H1 (cell line): ENCODE measurements at regions not wholly inside any gene's neighbourhood (a gene's known extent, or its start where the extent isn't known, plus 50 kb on each side); places are given as distances from the start of the nearest gene placed in this dataset.

ENCODE experiments used
- CTCF ChIA-PET: fragments of 300-600 bp; sonication (Branson Sonifier 250); formaldehyde crosslinking; loops from one replicate; lab custom pipeline; 2021; ENCODE audit not compliant: partially characterized antibody; lab: Charles Lee
- POLR2A ChIA-PET: fragments of 300-600 bp; sonication (Branson Sonifier 250); formaldehyde crosslinking; loops from one replicate; lab custom pipeline; 2021; ENCODE audit warnings: inconsistent platforms; ENCODE audit not compliant: partially characterized antibody; lab: Charles Lee
- DNase-seq, 2 experiments: peaks; one replicate each; pipeline versions ENCODE4 v3.0.0 to v3.0.0-alpha.2; 2010 to 2022; ENCODE audit warnings: low spot score in 2 of 2, low read depth in 1 of 2, mixed read lengths in 1 of 2
- FAIRE-seq: peaks from 2 replicates; lab custom pipeline; 2011; peaks lifted over from hg19 to GRCh38; lab: Jason Lieb, UNC
- H2AFZ ChIP-seq: 2 replicates; pipeline ENCODE4 v1.8.1; 2012; ENCODE audit warnings: low read length, inconsistent platforms
- H2AK5ac ChIP-seq: 2 replicates; pipeline ENCODE4 v1.6.1; 2013; ENCODE audit warnings: low read depth, low read length
- H2BK120ac ChIP-seq: replicated peaks from 2 replicates; pipeline ENCODE3; 2013; ENCODE audit warnings: low read depth, low read length, inconsistent platforms
- H2BK12ac ChIP-seq: 2 replicates; pipeline ENCODE4 v1.6.1; 2013; ENCODE audit warnings: low read depth, low read length
- H2BK15ac ChIP-seq: 2 replicates; pipeline ENCODE4 v1.6.1; 2013; ENCODE audit warnings: low read length
- H2BK20ac ChIP-seq: 2 replicates; pipeline ENCODE4 v1.6.1; 2013; ENCODE audit warnings: low read length
- H2BK5ac ChIP-seq: 2 replicates; pipeline ENCODE4 v1.6.1; 2013; ENCODE audit warnings: low read depth, low read length
- H3K14ac ChIP-seq: 2 replicates; pipeline ENCODE4 v1.6.1; 2013; ENCODE audit warnings: inconsistent platforms; ENCODE audit not compliant: insufficient read length
- H3K18ac ChIP-seq: 2 replicates; pipeline ENCODE4 v1.6.1; 2013; ENCODE audit warnings: low read length; ENCODE audit errors: extremely low read depth
- H3K23ac ChIP-seq: 2 replicates; pipeline ENCODE4 v1.6.1; 2013; ENCODE audit warnings: inconsistent platforms; ENCODE audit not compliant: insufficient read length
- H3K23me2 ChIP-seq: 2 replicates; pipeline ENCODE4 v1.6.1; 2013; ENCODE audit warnings: low read depth, low read length
- H3K27ac ChIP-seq: 2 replicates; pipeline ENCODE4 v1.6.1; 2011; ENCODE audit warnings: low read depth, low read length, inconsistent platforms
- H3K27me3 ChIP-seq, 4 experiments: replicated peaks in 1 of 4; 1 replicate in 1 of 4; 2 replicates in 3 of 4; pipeline versions ENCODE4 v1.6.1 to v1.8.1; 2011 to 2013; ENCODE audit warnings: low read length in 3 of 4, mild to moderate bottlenecking in 3 of 4, inconsistent platforms in 2 of 4, mixed read lengths in 2 of 4, moderate library complexity in 1 of 4; ENCODE audit not compliant: control insufficient read depth in 3 of 4, insufficient read depth in 3 of 4; ENCODE audit errors: extremely low read depth in 1 of 4
- H3K36me3 ChIP-seq, 4 experiments: 2 replicates each; pipeline versions ENCODE4 v1.6.1 to v1.8.1; 2011 to 2013; ENCODE audit warnings: mild to moderate bottlenecking in 4 of 4, low read length in 3 of 4, moderate library complexity in 2 of 4, control low read depth in 1 of 4, inconsistent platforms in 1 of 4; ENCODE audit not compliant: insufficient read depth in 4 of 4, control insufficient read depth in 2 of 4
- H3K4ac ChIP-seq: replicated peaks from 2 replicates; pipeline ENCODE3; 2013; ENCODE audit warnings: low read length, low read depth, mixed read lengths, inconsistent platforms; ENCODE audit not compliant: insufficient read length
- H3K4me1 ChIP-seq, 4 experiments: replicated peaks in 1 of 4; 1 replicate in 1 of 4; 2 replicates in 3 of 4; pipeline versions ENCODE4 v1.6.1 to v1.8.1; 2011 to 2013; ENCODE audit warnings: low read length in 3 of 4, inconsistent platforms in 2 of 4, mixed read lengths in 1 of 4; ENCODE audit not compliant: insufficient read depth in 4 of 4, control insufficient read depth in 3 of 4
- H3K4me2 ChIP-seq, 2 experiments: 2 replicates each; pipeline versions ENCODE4 v1.6.1 to v1.8.1; 2011 to 2013; ENCODE audit warnings: low read depth in 2 of 2, low read length in 2 of 2, control low read depth in 1 of 2, inconsistent platforms in 1 of 2, mild to moderate bottlenecking in 1 of 2; ENCODE audit not compliant: insufficient read depth in 1 of 2
- H3K4me3 ChIP-seq, 4 experiments: fragments of 200-600, 300-600 bp in 1 of 4; sonication (generic), shearing (Covaris generic), sonication (Bioruptor Twin) in 1 of 4; 2 replicates each; pipeline versions ENCODE4 v1.5.1 to v1.8.1; 2011 to 2016; ENCODE audit warnings: low read length in 4 of 4, low read depth in 3 of 4, control low read depth in 2 of 4, inconsistent platforms in 2 of 4, mild to moderate bottlenecking in 2 of 4, mixed read lengths in 1 of 4, moderate library complexity in 1 of 4; ENCODE audit not compliant: insufficient read depth in 2 of 4; ENCODE audit errors: extremely low read depth in 1 of 4
- H3K56ac ChIP-seq: replicated peaks from 2 replicates; pipeline ENCODE3; 2013; ENCODE audit warnings: low read depth, mild to moderate bottlenecking, mixed read lengths, low read length, inconsistent platforms; ENCODE audit not compliant: insufficient read length
- H3K79me1 ChIP-seq: 2 replicates; pipeline ENCODE4 v1.6.1; 2013; ENCODE audit warnings: low read depth, low read length, control low read depth
- H3K79me2 ChIP-seq, 2 experiments: 2 replicates each; pipeline versions ENCODE4 v1.6.1 to v1.8.1; 2012 to 2013; ENCODE audit warnings: low read length in 2 of 2, mild to moderate bottlenecking in 2 of 2, inconsistent platforms in 1 of 2; ENCODE audit not compliant: insufficient read depth in 2 of 2, control insufficient read depth in 1 of 2
- H3K9ac ChIP-seq, 4 experiments: replicated peaks in 1 of 4; 1 replicate in 1 of 4; 2 replicates in 3 of 4; pipeline versions ENCODE4 v1.6.1 to v1.8.1; 2011 to 2013; ENCODE audit warnings: low read depth in 3 of 4, low read length in 3 of 4, control low read depth in 2 of 4, mild to moderate bottlenecking in 2 of 4, moderate library complexity in 2 of 4, inconsistent platforms in 1 of 4; ENCODE audit errors: extremely low read depth in 1 of 4
- H3K9me3 ChIP-seq, 2 experiments: 2 replicates each; pipeline versions ENCODE4 v1.6.1 to v1.8.1; 2012 to 2013; ENCODE audit warnings: mild to moderate bottlenecking in 2 of 2, moderate library complexity in 2 of 2, control low read depth in 1 of 2, inconsistent platforms in 1 of 2, low read depth in 1 of 2, low read length in 1 of 2, mixed read lengths in 1 of 2; ENCODE audit not compliant: insufficient read depth in 2 of 2
- H4K20me1 ChIP-seq, 2 experiments: replicated peaks in 1 of 2; 2 replicates each; pipeline versions ENCODE3 to v1.8.1; 2011 to 2013; ENCODE audit warnings: inconsistent platforms in 2 of 2, low read length in 2 of 2, mild to moderate bottlenecking in 1 of 2; ENCODE audit not compliant: insufficient read depth in 2 of 2, control insufficient read depth in 1 of 2
- H4K5ac ChIP-seq: 2 replicates; pipeline ENCODE4 v1.6.1; 2013; ENCODE audit warnings: low read length, low read depth, mixed read lengths, inconsistent platforms; ENCODE audit not compliant: insufficient read length
- H4K8ac ChIP-seq: 2 replicates; pipeline ENCODE4 v1.8.0; 2013; ENCODE audit warnings: mild to moderate bottlenecking, moderate library complexity, low read length, inconsistent platforms; ENCODE audit not compliant: insufficient read depth; ENCODE audit errors: extremely low read depth
- H4K91ac ChIP-seq: replicated peaks from 2 replicates; pipeline ENCODE3; 2013; ENCODE audit warnings: low read length, mixed read lengths, inconsistent platforms; ENCODE audit not compliant: insufficient read length
- BACH1 ChIP-seq: IDR thresholded peaks from 2 replicates; pipeline ENCODE4 v1.6.1; 2012; ENCODE audit warnings: low read length, improper control_type of control experiment
- CBX8 ChIP-seq: fragments of 300-800, 300-1000 bp; sonication (generic); IDR thresholded peaks from 2 replicates; pipeline ENCODE4 v1.7.1; 2016; ENCODE audit warnings: low read depth, low read length, borderline replicate concordance
- FOSL1 ChIP-seq: IDR thresholded peaks from 2 replicates; pipeline ENCODE4 v1.6.1; 2011; ENCODE audit warnings: mild to moderate bottlenecking, low read depth, low read length, moderate library complexity; ENCODE audit not compliant: insufficient read depth
- JUN ChIP-seq: IDR thresholded peaks from 2 replicates; pipeline ENCODE4 v1.6.1; 2011; ENCODE audit warnings: low read depth, mild to moderate bottlenecking, improper control_type of control experiment, low read length
- MAFK ChIP-seq: IDR thresholded peaks from 2 replicates; pipeline ENCODE4 v1.6.1; 2012; ENCODE audit warnings: low read depth, mild to moderate bottlenecking, improper control_type of control experiment, low read length
- POLR2A ChIP-seq, 2 experiments: IDR thresholded peaks; 1 replicate in 1 of 2; 2 replicates in 1 of 2; pipeline ENCODE4 v1.6.1; 2011; ENCODE audit warnings: low read depth in 2 of 2, low read length in 2 of 2, mild to moderate bottlenecking in 2 of 2; ENCODE audit errors: control extremely low read depth in 1 of 2
- RFX5 ChIP-seq: IDR thresholded peaks from 2 replicates; pipeline ENCODE4 v1.6.1; 2011; ENCODE audit warnings: low read depth, low read length, improper control_type of control experiment, borderline replicate concordance
- RXRA ChIP-seq: IDR thresholded peaks from 2 replicates; pipeline ENCODE4 v1.6.1; 2011; ENCODE audit warnings: low read depth, mild to moderate bottlenecking, low read length, moderate library complexity; ENCODE audit not compliant: insufficient read depth
- SAP30 ChIP-seq: fragments of 300-600 bp; sonication (generic); IDR thresholded peaks from 2 replicates; pipeline ENCODE4 v1.7.1; 2012; ENCODE audit warnings: low read length, moderate library complexity, mild to moderate bottlenecking, inconsistent platforms; ENCODE audit not compliant: insufficient read depth, insufficient replicate concordance
- SIRT6 ChIP-seq: IDR thresholded peaks from one replicate; pipeline ENCODE4 v1.7.1; 2012; ENCODE audit warnings: low read length, inconsistent platforms
- SRF ChIP-seq: IDR thresholded peaks from 2 replicates; pipeline ENCODE4 v1.6.1; 2011; ENCODE audit warnings: mild to moderate bottlenecking, low read depth, low read length, moderate library complexity
- TEAD4 ChIP-seq: IDR thresholded peaks from 2 replicates; pipeline ENCODE4 v1.6.1; 2012; ENCODE audit warnings: low read depth, low read length, inconsistent platforms, mixed read lengths
- whole genome bisulfite sequencing, 2 experiments: shearing (Covaris generic) in 1 of 2; methylation state at CpG; one replicate each; pipeline versions ENCODE4 v1.1.6 to v1.1.7; 2013 to 2015; ENCODE audit warnings: low lambda C conversion rate in 2 of 2, mixed read lengths in 2 of 2, inconsistent platforms in 1 of 2, low coverage in 1 of 2, missing lambda C conversion rate in 1 of 2; ENCODE audit not compliant: insufficient replicate concordance in 2 of 2, insufficient coverage in 1 of 2, insufficient read length in 1 of 2; ENCODE audit errors: extremely low coverage in 1 of 2, missing lambda C conversion rate in 1 of 2; 5-methylcytosine and 5-hydroxymethylcytosine counted together
- TF ChIP-seq, protein P1 (sequence below): IDR thresholded peaks from 2 replicates; pipeline ENCODE4 v1.6.1; 2012; ENCODE audit warnings: inconsistent platforms

DNA sequence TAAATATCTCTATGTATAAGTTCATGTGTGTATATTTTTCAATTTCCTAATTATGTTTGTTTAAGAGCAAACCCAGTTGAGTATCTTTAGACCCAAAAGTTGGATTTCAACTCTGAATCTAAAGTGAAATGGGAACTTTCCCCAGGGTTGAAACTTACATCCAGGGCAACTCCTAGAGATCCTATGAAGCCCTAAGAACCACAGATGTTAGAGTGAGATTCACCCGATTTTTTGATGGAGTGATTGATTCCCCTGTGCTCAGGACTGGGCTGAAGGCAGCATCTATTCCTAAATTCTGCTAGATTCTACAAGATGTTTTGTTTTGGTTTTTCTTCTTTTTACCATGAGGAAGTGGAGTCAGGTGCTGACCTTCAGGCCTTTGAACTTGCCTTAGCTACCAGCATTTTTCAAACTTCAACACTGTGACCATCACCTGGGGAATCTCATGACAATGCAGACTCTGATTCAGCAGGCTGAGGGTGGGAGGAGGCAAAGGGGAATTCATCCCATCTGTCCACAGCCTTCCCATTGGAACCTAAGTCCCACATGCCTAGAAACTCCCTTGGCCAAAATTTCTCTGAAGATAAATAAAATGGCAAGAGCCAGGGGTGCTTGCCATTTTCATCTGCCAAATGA lies 145.5 kb downstream of the ETS2 start:
- FAIRE-seq, result no peak

More for the DNA sequence above, 145.5 kb downstream of the ETS2 start:
- Histone ChIP-seq H4K91ac (no peak overlapping the region), H4K5ac (no peak overlapping the region), H3K9me3 (no peaks in the 10 kb centered on the region), H3K27ac (no peak overlapping the region), H4K20me1 (no peaks in the 10 kb centered on the region), H2AFZ (no peak overlapping the region), H2AK5ac (no peak overlapping the region), H3K4me1 (peaks cover 0 to 5% (median 2%) of the 10 kb centered on the region in 4 experiments; a peak in 3 of 7 replicates), H3K36me3 (no peaks in the 10 kb centered on the region), H3K4ac (no peak overlapping the region), H3K4me3 (no peak overlapping the region), H3K18ac (no peak overlapping the region), H2BK15ac (no peak overlapping the region), H2BK12ac (no peak overlapping the region), H3K14ac (no peak overlapping the region), H3K56ac (no peak overlapping the region), H2BK5ac (no peak overlapping the region), H3K9ac (no peak overlapping the region), H4K8ac (no peak overlapping the region), H2BK120ac (no peak overlapping the region), H3K4me2 (no peak overlapping the region), H3K79me2 (no peaks in the 10 kb centered on the region), H3K79me1 (no peaks in the 10 kb centered on the region), H3K27me3 (peaks cover 0 to 4% (median 1%) of the 10 kb centered on the region in 4 experiments; a peak in 2 of 7 replicates), H3K23me2 (no peaks in the 10 kb centered on the region), H2BK20ac (no peak overlapping the region), H3K23ac (no peak overlapping the region)
- ChIA-PET CTCF (interaction anchor here (1.0 kb wide), 1 partner anchor 10 kb away, joined by 3 read pairs; no protein-coding TSS in a partner anchor), POLR2A (interaction anchor here (0.9 kb wide), 1 partner anchor 72 kb away, joined by 3 read pairs; no protein-coding TSS in a partner anchor)
- WGBS, 2 experiments, result 86% methylated on average over 1 of the region's 1 CpG; no CpG with 5 or more reads in 1 of the 2 experiments
- TF ChIP-seq SRF, result no peak
- no peak for TF ChIP-seq TEAD4
- TF ChIP-seq SIRT6, result no peak
- TF ChIP-seq FOSL1, result no peak
- TF ChIP-seq JUN, result no peak
- no peak for TF ChIP-seq MAFK
- TF ChIP-seq, protein P1, sequence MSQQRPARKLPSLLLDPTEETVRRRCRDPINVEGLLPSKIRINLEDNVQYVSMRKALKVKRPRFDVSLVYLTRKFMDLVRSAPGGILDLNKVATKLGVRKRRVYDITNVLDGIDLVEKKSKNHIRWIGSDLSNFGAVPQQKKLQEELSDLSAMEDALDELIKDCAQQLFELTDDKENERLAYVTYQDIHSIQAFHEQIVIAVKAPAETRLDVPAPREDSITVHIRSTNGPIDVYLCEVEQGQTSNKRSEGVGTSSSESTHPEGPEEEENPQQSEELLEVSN, result no peak
- no peak for TF ChIP-seq CBX8
- TF ChIP-seq BACH1, result no peak
- no peak for TF ChIP-seq POLR2A (IDR thresholded peaks at IDR 0.05; ENCODE audit: control extremely low read depth in 1 of 2, low read depth in 2 of 2, low read length in 2 of 2)
- TF ChIP-seq SAP30, result no peak
- TF ChIP-seq RFX5, result no peak
- no peak for TF ChIP-seq RXRA
- DNase-seq, result no peak
